Umbilical cord (tissue), 1 donor: ENCODE measurements at regions not wholly inside any gene's neighbourhood (a gene's known extent, or its start where the extent isn't known, plus 50 kb on each side); places are given as distances from the start of the nearest gene placed in this dataset.
"Not testable (repeated sequence)": the region's sequence is repeated elsewhere in the genome, so short reads cannot be mapped to it uniquely, and the experiment has no call there.

Experiments
- DNase-seq: peaks from one replicate; pipeline ENCODE4 v3.0.0-alpha.2; 2015; ENCODE audit warnings: low spot score

- DNase-seq, result no peak
Observed at GRCh38 chr9:29514336-29514735, 1941.1 kb upstream of the C9orf72 start.

GRCh38 chr9:29514862-29515261, 1941.6 kb upstream of the C9orf72 start:
- no peak for DNase-seq

- DNase-seq, result peak; percentile 64
Observed at GRCh38 chr9:29548436-29548835, 1975.2 kb upstream of the C9orf72 start.

- no peak for DNase-seq
Observed at GRCh38 chr9:29555502-29555901, 1982.2 kb upstream of the C9orf72 start.

- no peak for DNase-seq
Observed at GRCh38 chr9:29556317-29556716, 1983.0 kb upstream of the C9orf72 start.

GRCh38 chr9:29556746-29557145, 1983.5 kb upstream of the C9orf72 start:
- DNase-seq, result no peak

GRCh38 chr9:29564564-29564963, 1991.3 kb upstream of the C9orf72 start:
- DNase-seq, result no peak

GRCh38 chr9:29575219-29575618, 2001.9 kb upstream of the C9orf72 start:
- DNase-seq, result no peak

GRCh38 chr9:29588361-29588760, 2015.1 kb upstream of the C9orf72 start:
- DNase-seq, result no peak

- no peak for DNase-seq
Observed at GRCh38 chr9:29609282-29609681, 2036.0 kb upstream of the C9orf72 start.

- DNase-seq, result no peak
Observed at GRCh38 chr9:29613773-29614172, 2040.5 kb upstream of the C9orf72 start.

- no peak for DNase-seq
Observed at GRCh38 chr9:29616844-29617243, 2043.6 kb upstream of the C9orf72 start.

- DNase-seq, result peak; percentile 15
Observed at GRCh38 chr9:29625292-29625731, 2052.0 kb upstream of the C9orf72 start.

GRCh38 chr9:29625931-29626330, 2052.7 kb upstream of the C9orf72 start:
- no peak for DNase-seq

- DNase-seq, result not testable (repeated sequence)
Observed at GRCh38 chr9:29628856-29629255, 2055.6 kb upstream of the C9orf72 start.

- no peak for DNase-seq
Observed at GRCh38 chr9:29637471-29638237, 2064.4 kb upstream of the C9orf72 start.

- DNase-seq, result no peak
Observed at GRCh38 chr9:29640507-29640906, 2067.2 kb upstream of the C9orf72 start.

- DNase-seq, result no peak
Observed at GRCh38 chr9:29644514-29644913, 2071.2 kb upstream of the C9orf72 start.

GRCh38 chr9:29647451-29647850, 2074.2 kb upstream of the C9orf72 start:
- DNase-seq, result no peak

- DNase-seq, result no peak
Observed at GRCh38 chr9:29648132-29648531, 2074.9 kb upstream of the C9orf72 start.

- peak; percentile 33 for DNase-seq
Observed at GRCh38 chr9:29648601-29649000, 2075.3 kb upstream of the C9orf72 start.

- no peak for DNase-seq
Observed at GRCh38 chr9:29656641-29657406, 2083.5 kb upstream of the C9orf72 start.

- no peak for DNase-seq
Observed at GRCh38 chr9:29657821-29658220, 2084.5 kb upstream of the C9orf72 start.
